Large intestine (tissue), 3 donors: ENCODE measurements at regions not wholly inside any gene's neighbourhood (a gene's known extent, or its start where the extent isn't known, plus 50 kb on each side); places are given as distances from the start of the nearest gene placed in this dataset.

ENCODE experiments used
- DNase-seq, 2 donors: peaks; one replicate each; pipeline versions ENCODE4 v3.0.0 to v3.0.0-alpha.2; 2013
- H3K27ac ChIP-seq: one replicate; pipeline ENCODE4 v1.5.1; 2013; ENCODE audit warnings: low read length
- H3K27me3 ChIP-seq: 2 replicates; pipeline ENCODE4 v1.6.1; 2013; ENCODE audit warnings: low read length; ENCODE audit not compliant: control insufficient read depth, insufficient read depth
- H3K36me3 ChIP-seq: 2 replicates; pipeline ENCODE4 v1.6.1; 2013; ENCODE audit warnings: low read length; ENCODE audit not compliant: control insufficient read depth, insufficient read depth
- H3K4me1 ChIP-seq: one replicate; pipeline ENCODE4 v1.6.1; 2013; ENCODE audit warnings: low read length; ENCODE audit not compliant: control insufficient read depth, insufficient read depth
- H3K4me3 ChIP-seq: one replicate; pipeline ENCODE4 v1.5.1; 2013; ENCODE audit warnings: low read length
- H3K9me3 ChIP-seq: one replicate; pipeline ENCODE4 v1.6.1; 2013; ENCODE audit warnings: mild to moderate bottlenecking, low read depth, low read length, moderate library complexity; ENCODE audit not compliant: control insufficient read depth
- WGBS: methylation state at CpG from one replicate; pipeline ENCODE4 v1.1.5; 2013; ENCODE audit warnings: low lambda C conversion rate; ENCODE audit not compliant: insufficient coverage; 5-methylcytosine and 5-hydroxymethylcytosine counted together

DNA sequence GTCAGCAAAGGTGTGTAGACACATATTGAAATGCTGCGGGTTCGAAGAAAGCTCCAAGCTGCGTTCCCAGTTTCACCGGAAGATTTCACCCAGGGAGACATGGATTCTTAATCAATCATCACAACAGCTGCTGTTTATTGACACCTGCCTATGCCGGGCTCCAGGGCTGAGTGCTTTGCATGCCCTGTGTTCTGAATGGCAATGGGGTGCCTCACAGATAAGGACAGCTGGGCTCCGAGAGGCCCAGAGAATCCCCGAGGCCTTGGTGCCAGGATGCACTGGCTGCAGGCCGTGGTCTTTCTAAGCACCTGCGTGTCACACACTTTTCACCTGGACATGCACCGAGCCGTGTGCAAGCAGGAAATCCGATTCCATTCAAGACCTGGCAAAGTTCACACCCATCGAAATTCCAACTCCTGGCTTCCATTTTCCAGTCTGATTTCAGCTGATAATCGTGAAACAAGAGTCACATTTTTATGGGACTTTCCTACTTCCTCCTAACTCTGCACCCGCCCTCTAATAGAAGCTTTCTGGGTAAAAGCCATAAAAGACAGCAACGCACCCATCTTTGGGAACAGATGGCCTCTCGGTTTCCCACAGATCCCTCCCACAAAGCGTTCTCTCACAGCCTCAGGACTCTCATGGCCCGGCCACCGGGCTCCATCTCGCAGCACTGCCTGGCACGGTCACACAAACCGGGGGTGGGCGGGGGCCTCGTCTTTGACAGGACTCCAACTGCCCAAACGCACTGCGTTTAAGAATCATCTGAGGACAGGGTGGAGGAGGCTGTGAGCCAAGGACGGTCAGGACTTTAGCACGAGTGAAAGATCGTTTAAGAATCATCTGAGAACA, 245.6 kb upstream of the SALL3 start:
- Histone ChIP-seq H3K36me3 (no peaks in the 10 kb centered on the region), H3K9me3 (no peaks in the 10 kb centered on the region), H3K27me3 (no peaks in the 10 kb centered on the region), H3K27ac (no peak overlapping the region), H3K4me1 (no peaks in the 10 kb centered on the region), H3K4me3 (no peak overlapping the region)
- WGBS, result 100% methylated on average over 1 of the region's 30 CpGs
- DNase-seq, result no peak

DNA sequence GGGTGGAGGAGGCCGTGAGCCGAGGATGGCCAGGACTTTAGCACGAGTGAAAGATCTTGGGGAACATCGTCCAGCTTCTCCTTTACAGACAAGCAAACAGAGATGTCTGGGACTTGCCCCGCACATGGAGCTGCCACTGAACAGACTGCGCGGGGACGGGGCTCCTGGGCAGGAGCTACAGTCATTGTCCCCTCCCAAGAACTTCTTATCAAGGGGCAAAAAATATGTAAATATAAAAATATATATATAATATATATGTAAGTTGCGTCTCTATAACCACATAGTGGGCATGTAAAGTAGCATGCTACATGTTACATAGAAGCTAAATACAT, 245.0 kb upstream of the SALL3 start:
- no CpG with 5 or more reads among the region's 9 CpGs for WGBS
- H3K27ac ChIP-seq, result no peak overlapping the region
- H3K36me3 ChIP-seq, result no peaks in the 10 kb centered on the region

GRCh38 chr18:78735131-78736014, 244.2 kb upstream of the SALL3 start:
- DNase-seq, result no peak
- no peak overlapping the region for H3K27ac ChIP-seq
- H3K27me3 ChIP-seq, result no peaks in the 10 kb centered on the region
- no peak overlapping the region for H3K4me3 ChIP-seq
- H3K4me1 ChIP-seq, result no peaks in the 10 kb centered on the region
- WGBS, result no CpG with 5 or more reads among the region's 48 CpGs
- H3K9me3 ChIP-seq, result no peaks in the 10 kb centered on the region
- no peaks in the 10 kb centered on the region for H3K36me3 ChIP-seq

More for the DNA sequence above, 245.0 kb upstream of the SALL3 start:
- Histone ChIP-seq H3K9me3 (no peaks in the 10 kb centered on the region), H3K4me1 (no peaks in the 10 kb centered on the region), H3K27me3 (no peaks in the 10 kb centered on the region), H3K4me3 (no peak overlapping the region)
- no peak for DNase-seq

- Histone ChIP-seq H3K9me3 (no peaks in the 10 kb centered on the region), H3K27me3 (no peaks in the 10 kb centered on the region), H3K4me3 (no peak overlapping the region), H3K4me1 (no peaks in the 10 kb centered on the region), H3K36me3 (no peaks in the 10 kb centered on the region), H3K27ac (no peak overlapping the region)
- DNase-seq, result no peak
- WGBS, result 70% methylated on average over 4 of the region's 33 CpGs
These were observed 243.5 kb upstream of the SALL3 start for GRCh38 chr18:78736015-78736690.

- Histone ChIP-seq H3K27ac (no peak overlapping the region), H3K4me3 (no peak overlapping the region), H3K9me3 (no peaks in the 10 kb centered on the region), H3K27me3 (no peaks in the 10 kb centered on the region), H3K4me1 (no peaks in the 10 kb centered on the region), H3K36me3 (no peaks in the 10 kb centered on the region)
- no CpG with 5 or more reads among the region's 17 CpGs for WGBS
- no peak for DNase-seq
These were observed 242.4 kb upstream of the SALL3 start for GRCh38 chr18:78737006-78737915.

DNA sequence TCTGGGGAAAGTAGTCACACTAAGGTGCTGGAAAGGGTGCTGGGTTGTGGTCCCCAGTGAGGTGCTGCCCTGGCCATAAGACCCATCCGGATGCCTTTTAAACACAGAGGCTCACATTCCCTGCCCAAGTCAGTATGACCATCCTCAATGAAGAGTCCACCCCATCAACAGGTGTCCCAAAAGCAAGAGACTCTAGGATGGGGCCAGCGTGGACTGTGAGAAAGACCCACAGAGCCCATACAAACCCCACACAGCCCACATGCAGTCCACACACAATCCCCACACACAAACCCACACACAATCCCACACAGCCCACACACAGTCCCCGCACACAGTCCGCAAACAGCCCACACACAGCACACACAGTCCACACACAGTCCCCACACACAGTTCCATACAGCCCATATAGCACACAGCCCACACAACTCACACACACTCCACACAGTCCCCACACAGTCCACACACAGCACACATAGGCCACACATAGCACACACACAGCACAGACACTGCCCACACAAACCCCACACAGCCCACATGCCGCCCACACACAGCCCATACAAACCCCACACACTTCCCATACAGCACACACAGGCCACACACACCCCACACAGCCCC, 241.4 kb upstream of the SALL3 start:
- Histone ChIP-seq H3K27ac (no peak overlapping the region), H3K9me3 (no peaks in the 10 kb centered on the region), H3K36me3 (no peaks in the 10 kb centered on the region), H3K4me3 (no peak overlapping the region), H3K27me3 (no peaks in the 10 kb centered on the region), H3K4me1 (no peaks in the 10 kb centered on the region)
- DNase-seq, result no peak
- no CpG with 5 or more reads among the region's 5 CpGs for WGBS

- DNase-seq, result no peak
- no peak overlapping the region for H3K4me3 ChIP-seq
- H3K4me1 ChIP-seq, result no peaks in the 10 kb centered on the region
- H3K27ac ChIP-seq, result no peak overlapping the region
- no CpG with 5 or more reads among the region's 3 CpGs for WGBS
- H3K9me3 ChIP-seq, result no peaks in the 10 kb centered on the region
- no peaks in the 10 kb centered on the region for H3K36me3 ChIP-seq
- no peaks in the 10 kb centered on the region for H3K27me3 ChIP-seq
These were observed 240.5 kb upstream of the SALL3 start for GRCh38 chr18:78739115-78739514.

- no peaks in the 10 kb centered on the region for H3K9me3 ChIP-seq
- no peak for DNase-seq
- no CpG with 5 or more reads among the region's 24 CpGs for WGBS
- no peaks in the 10 kb centered on the region for H3K27me3 ChIP-seq
- H3K36me3 ChIP-seq, result no peaks in the 10 kb centered on the region
- no peak overlapping the region for H3K4me3 ChIP-seq
- H3K4me1 ChIP-seq, result no peaks in the 10 kb centered on the region
- no peak overlapping the region for H3K27ac ChIP-seq
These were observed 239.5 kb upstream of the SALL3 start for GRCh38 chr18:78739882-78740677.

GRCh38 chr18:78740876-78741275, 238.7 kb upstream of the SALL3 start:
- no peaks in the 10 kb centered on the region for H3K9me3 ChIP-seq
- H3K27me3 ChIP-seq, result no peaks in the 10 kb centered on the region
- no peaks in the 10 kb centered on the region for H3K36me3 ChIP-seq
- DNase-seq, result no peak
- no peaks in the 10 kb centered on the region for H3K4me1 ChIP-seq
- H3K4me3 ChIP-seq, result no peak overlapping the region
- WGBS, result 70% methylated on average over 2 of the region's 13 CpGs
- no peak overlapping the region for H3K27ac ChIP-seq
